Urothelium cell line (cell line): ENCODE measurements at regions not wholly inside any gene's neighbourhood (a gene's known extent, or its start where the extent isn't known, plus 50 kb on each side); places are given as distances from the start of the nearest gene placed in this dataset.

ENCODE experiments used
- DNase-seq: peaks from one replicate; pipeline ENCODE4 v3.0.0; 2011; ENCODE audit warnings: low spot score, mixed read lengths
- FAIRE-seq: peaks from 2 replicates; lab custom pipeline; 2011; peaks lifted over from hg19 to GRCh38; lab: Jason Lieb, UNC

- FAIRE-seq (no peak), DNase-seq (no peak)
Measured at GRCh38 chr1:22218618-22219250, 75.8 kb upstream of the WNT4 start.

- FAIRE-seq, result no peak
- no peak for DNase-seq
Measured at GRCh38 chr1:22221233-22221780, 78.4 kb upstream of the WNT4 start.

- FAIRE-seq (no peak), DNase-seq (no peak)
Measured at GRCh38 chr1:22222723-22223122, 79.8 kb upstream of the WNT4 start.

GRCh38 chr1:22223176-22223575 is 80.3 kb upstream of the WNT4 start:
- no peak for FAIRE-seq
- no peak for DNase-seq

- no peak for FAIRE-seq
- DNase-seq, result no peak
Measured at GRCh38 chr1:22224091-22224490, 81.2 kb upstream of the WNT4 start.

- FAIRE-seq, result no peak
Measured at GRCh38 chr1:22224631-22225030, 81.7 kb upstream of the WNT4 start.

GRCh38 chr1:22225858-22226589 is 83.1 kb upstream of the WNT4 start:
- DNase-seq (no peak), FAIRE-seq (no peak)

More at GRCh38 chr1:22224631-22225030, 81.7 kb upstream of the WNT4 start:
- DNase-seq, result no peak

GRCh38 chr1:22228074-22228473 is 85.2 kb upstream of the WNT4 start:
- FAIRE-seq, result no peak
- DNase-seq, result no peak

- FAIRE-seq, result no peak
- peak; percentile 45 for DNase-seq
Measured at GRCh38 chr1:22228505-22228911, 85.6 kb upstream of the WNT4 start.

- peak; percentile 34 for DNase-seq
- no peak for FAIRE-seq
Measured at GRCh38 chr1:22229379-22229778, 86.5 kb upstream of the WNT4 start.

- DNase-seq, result no peak
- no peak for FAIRE-seq
Measured at GRCh38 chr1:22231068-22231593, 88.2 kb upstream of the WNT4 start.

GRCh38 chr1:22231995-22232690 is 89.2 kb upstream of the WNT4 start:
- DNase-seq (no peak), FAIRE-seq (no peak)

GRCh38 chr1:22233222-22233621 is 90.3 kb upstream of the WNT4 start:
- DNase-seq (no peak), FAIRE-seq (no peak)

- FAIRE-seq, result no peak
Measured at GRCh38 chr1:22234476-22235030, 91.7 kb upstream of the WNT4 start.

GRCh38 chr1:22236166-22236565 is 93.3 kb upstream of the WNT4 start:
- DNase-seq (no peak), FAIRE-seq (no peak)

More at GRCh38 chr1:22234476-22235030, 91.7 kb upstream of the WNT4 start:
- no peak for DNase-seq

- FAIRE-seq (no peak), DNase-seq (no peak)
Measured at GRCh38 chr1:22236900-22237299, 94.0 kb upstream of the WNT4 start.

GRCh38 chr1:22237433-22238093 is 94.7 kb upstream of the WNT4 start:
- FAIRE-seq, result no peak
- no peak for DNase-seq

- DNase-seq, result no peak
- FAIRE-seq, result no peak
Measured at GRCh38 chr1:22238356-22239224, 95.7 kb upstream of the WNT4 start.

GRCh38 chr1:22239378-22239777 is 96.5 kb upstream of the WNT4 start:
- DNase-seq (no peak), FAIRE-seq (no peak)

GRCh38 chr1:22241250-22241649 is 98.4 kb upstream of the WNT4 start:
- no peak for DNase-seq
- FAIRE-seq, result no peak
